Medulla oblongata (tissue), 1 donor: ENCODE measurements at regions not wholly inside any gene's neighbourhood (a gene's known extent, or its start where the extent isn't known, plus 50 kb on each side); places are given as distances from the start of the nearest gene placed in this dataset.
"Not testable (repeated sequence)": the region's sequence is repeated elsewhere in the genome, so short reads cannot be mapped to it uniquely, and the experiment has no call there.

Source experiments
- DNase-seq: peaks from one replicate; pipeline ENCODE4 v3.0.0-alpha.2; 2015; ENCODE audit errors: extremely low spot score

DNA sequence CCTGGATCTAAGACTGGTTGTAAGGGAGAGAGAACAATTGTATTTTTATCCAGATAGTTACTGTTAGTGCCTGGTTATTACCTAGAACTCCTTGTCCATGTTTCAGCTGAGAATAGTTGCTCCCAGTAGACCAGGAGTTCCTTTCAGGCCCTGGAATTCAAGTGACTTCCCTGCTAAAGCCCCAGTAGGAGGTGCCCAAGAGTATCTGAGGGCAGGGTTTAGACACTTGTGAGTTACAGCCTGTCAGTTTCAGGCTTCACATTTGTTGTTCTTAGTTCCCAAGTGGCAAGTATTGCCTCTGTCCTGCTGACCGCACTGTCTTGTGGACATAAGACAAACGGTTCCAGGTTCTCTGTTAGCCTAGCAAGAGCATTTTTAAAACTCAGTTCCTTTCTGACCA, 743.9 kb upstream of the SEMA6A start:
- no peak for DNase-seq

DNA sequence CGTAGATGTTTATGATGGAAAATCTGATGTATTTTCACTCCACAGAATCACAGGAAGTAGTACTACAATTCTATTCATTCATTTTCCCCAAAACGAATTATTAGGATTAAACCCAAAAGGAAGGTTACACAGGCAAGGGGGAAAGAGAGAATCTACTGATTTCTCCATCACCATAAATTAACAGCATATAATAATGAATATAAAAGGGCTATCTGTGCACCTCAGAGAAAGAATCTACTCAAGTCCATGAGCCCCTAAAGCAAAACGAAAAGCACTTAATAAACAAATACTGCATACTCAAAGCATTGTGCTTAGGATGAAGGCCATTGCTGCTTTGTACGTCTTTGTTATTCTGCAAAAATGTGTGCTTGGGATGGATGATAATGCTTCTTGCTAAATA, 740.5 kb upstream of the SEMA6A start:
- no peak for DNase-seq

DNA sequence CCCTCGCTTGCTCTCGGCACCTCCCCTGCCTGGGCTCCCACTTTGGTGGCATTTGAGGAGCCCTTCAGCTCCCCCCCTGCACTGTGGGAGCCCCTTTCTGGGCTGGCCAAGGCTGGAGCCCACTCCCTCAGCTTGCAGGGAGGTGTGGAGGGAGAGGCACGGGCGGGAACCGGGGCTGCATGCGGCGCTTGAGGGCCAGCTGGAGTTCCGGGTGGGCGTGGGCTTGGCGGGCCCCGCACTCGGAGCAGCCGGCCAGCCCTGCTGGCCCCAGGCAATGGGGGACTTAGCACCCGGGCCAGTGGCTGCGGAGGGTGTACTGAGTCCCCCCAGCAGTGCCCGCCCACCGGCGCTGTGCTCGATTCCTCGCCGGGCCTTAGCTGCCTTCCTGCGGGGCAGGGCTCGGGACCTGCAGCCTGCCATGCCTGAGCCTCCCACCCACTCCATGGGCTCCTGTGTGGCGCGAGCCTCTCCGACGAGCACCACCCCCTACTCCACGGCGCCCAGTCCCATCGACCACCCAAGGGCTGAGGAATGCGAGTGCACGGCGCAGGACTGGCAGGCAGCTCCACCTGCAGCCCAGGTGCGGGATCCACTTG, 730.0 kb upstream of the SEMA6A start:
- not testable (repeated sequence) for DNase-seq

DNA sequence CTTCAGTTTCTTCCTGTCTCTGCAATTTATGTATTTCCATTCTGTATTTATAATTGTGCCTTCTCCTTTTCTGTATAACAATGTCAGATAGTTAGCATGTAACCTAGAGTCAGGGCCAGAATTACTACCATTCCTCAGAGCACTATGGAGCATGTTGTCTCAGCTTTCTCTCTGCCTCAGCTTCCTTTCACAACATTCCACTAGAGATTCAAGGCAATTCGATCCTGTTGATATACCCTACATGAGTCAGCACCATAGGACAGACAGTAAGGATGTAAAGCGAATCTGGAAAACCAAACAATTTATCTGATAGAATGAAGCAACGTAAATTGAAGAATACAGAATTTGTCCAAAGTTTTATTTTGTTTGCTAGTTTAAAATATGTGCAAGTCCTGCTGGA, 728.3 kb upstream of the SEMA6A start:
- DNase-seq: no peak

DNA sequence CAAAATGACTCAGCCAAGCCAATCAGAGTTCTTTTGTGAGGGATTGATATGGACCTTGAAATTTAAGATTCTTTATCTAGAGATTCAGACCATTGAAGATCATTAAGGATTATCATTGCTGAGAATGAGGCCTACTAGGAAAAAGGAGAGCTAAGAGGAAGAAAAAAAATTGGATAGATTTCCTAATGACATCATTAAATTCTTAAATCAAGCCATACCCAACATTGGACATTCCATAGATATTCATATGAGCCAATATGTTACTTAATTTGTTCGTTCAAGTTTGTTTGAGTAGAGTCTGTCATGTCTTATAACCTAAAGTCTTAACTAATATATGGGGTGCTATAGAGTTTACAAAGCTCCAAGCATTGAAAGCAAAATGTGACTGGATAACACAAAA, 727.9 kb upstream of the SEMA6A start:
- DNase-seq: no peak

DNA sequence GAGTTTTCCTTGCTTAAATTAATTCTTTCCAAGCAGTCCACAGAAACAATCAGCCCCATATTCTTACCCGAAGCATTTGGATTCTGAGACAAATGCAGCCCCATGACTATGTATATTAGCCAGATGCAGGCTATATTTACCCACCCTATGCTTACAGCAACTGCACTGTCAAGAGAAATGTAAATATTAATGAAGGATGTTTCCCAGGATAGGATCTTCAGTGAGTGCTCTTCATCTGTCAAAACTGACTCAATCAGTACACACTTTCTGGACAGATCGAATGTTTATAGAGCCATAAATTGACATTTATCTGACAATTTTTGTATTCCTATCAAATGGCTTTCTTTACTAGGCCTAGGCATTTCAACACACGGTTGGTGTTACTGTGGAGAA, 725.3 kb upstream of the SEMA6A start:
- DNase-seq: no peak

DNA sequence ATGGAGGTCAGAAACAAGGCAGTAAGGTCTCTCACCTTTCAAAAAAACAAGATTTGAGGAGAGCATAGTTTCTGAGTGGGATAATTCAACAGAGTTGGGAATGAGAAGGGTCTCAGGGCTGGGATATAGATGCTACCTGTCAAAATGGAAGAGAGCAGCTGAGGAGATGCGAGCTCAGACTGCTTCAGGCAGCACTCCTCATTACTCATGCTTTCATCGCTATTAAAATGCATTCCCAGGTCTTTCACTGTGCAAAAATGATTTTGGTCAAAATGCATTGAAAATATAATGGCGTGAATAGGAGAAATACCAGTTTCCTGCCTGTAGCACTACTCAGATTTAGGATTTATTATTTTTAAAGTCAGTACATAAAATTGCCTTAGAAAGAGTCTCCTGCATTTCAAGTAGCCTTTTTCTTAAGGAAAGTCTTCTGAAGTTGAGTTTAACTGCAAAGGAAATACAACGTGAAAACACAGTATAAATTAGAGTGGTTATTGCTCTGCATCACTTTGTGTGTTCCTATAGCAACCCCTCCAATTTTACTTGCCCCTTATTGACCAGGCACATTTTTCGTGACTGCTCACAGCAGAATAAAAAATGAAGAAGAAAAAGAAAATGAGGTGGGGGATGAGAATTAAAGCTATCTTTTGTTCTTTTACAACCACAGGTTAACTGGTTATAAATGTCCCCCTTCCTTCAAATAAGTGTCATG, 724.8 kb upstream of the SEMA6A start:
- DNase-seq: no peak

DNA sequence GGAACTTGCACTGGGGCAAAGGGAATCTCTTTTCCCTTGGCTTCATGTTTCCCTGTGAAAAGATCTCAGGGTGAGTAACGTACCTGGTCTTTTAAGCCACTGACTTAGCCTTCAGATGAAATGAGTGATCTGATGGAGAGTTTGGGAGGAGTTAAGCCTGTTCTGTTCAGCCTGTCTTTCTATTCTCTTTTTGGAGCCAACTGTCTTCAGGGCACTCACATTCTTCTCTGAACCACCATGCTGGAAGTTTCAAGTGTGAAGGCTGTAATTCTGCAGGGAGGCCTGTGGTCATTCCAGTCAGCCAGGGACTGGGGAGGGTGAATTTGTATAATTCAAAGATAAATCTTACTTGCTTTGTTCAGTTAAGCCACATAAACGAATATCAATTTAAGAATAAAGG, 722.2 kb upstream of the SEMA6A start:
- no peak for DNase-seq

DNA sequence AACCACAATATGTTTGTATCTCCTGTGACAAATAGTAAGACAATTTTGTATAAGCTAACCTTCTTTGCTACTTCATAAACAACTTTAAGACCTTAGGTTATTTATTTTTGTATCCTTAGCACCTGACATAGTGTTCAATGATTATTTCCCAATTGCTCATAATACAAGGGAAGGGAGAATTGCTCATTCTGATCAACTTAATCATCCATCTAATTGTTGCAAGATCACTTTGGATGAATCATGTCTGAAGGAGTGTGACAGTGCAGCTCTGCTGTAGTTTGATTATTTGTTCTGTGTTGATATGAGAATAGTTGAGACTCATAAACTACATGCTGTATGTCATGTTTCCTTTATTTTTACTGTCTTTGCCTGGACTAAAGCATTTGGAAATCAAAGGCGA, 721.3 kb upstream of the SEMA6A start:
- DNase-seq: no peak

DNA sequence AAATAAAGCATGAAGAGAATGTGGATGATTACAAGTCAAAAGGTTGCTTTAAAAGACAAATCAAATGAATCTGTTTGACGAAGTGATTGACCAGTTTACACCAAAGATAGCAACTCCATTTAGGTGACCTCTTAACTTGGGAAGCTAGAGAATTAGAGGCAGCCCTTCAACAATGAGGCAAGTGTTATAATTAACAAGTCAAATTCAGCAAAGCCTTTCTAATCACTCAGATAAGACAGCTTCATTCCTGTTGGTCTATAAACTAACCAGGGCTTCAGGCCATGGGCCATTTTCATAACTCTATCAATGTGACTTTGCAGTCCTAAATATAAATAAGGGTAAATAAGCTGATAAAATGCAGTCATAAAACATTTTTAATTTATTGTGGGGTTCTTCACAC, 712.2 kb upstream of the SEMA6A start:
- DNase-seq: no peak

DNA sequence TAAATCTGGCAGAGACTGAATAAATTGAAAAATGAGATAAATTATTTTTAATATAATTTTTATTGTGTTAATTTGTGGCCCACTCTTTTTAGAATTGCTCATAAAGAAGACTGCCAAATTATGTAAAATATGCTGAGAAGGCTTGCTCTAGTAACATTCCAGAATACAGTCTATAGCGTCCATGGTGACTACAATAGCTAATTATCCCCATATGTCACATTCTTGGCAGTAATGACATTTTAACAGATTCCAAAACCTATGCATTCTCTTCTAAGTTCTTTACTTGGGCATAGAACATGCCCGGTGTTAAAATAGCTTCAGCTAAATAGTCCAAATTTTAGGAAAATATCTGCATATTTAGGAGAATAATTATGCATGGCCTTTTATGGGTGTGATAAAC, 697.0 kb upstream of the SEMA6A start:
- DNase-seq: no peak

DNA sequence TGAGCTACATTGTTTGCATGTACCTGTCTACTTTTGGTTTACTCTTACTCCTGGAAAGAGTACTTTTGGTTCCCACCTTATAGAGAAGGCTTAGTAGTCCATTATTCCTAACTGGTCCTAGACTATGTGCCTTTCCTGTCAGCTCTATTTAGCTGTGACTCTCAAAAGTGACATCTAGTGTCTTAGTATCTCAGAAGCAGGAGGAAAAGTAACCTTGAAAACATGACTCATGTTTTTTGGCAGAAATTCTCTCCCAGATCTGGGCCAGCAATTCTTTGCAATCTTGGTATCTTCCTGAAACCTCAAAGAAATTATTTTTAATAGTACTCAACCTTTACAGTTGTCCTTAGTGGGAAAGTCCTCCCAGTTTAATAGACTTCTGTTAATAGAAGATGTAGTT, 691.7 kb upstream of the SEMA6A start:
- DNase-seq: no peak

DNA sequence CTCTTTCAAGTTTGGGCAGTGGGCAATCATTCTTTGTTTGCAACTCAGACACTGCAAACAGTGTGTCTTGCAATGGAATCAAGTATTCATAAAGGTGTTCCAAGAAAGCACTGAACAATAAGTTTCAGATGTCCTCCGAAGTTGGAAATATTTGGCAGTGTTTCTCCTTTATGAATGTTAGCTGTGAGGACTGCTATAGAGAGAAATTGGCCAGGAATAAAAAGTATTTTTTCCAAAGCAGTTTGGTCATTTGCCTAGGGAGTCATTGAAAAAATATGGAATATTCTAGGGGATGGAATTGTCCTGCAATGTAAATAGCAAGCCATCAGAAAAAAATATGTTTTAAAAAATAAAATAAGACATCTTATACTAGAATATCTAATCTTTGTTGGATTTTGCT, 688.6 kb upstream of the SEMA6A start:
- peak; percentile 46 for DNase-seq

DNA sequence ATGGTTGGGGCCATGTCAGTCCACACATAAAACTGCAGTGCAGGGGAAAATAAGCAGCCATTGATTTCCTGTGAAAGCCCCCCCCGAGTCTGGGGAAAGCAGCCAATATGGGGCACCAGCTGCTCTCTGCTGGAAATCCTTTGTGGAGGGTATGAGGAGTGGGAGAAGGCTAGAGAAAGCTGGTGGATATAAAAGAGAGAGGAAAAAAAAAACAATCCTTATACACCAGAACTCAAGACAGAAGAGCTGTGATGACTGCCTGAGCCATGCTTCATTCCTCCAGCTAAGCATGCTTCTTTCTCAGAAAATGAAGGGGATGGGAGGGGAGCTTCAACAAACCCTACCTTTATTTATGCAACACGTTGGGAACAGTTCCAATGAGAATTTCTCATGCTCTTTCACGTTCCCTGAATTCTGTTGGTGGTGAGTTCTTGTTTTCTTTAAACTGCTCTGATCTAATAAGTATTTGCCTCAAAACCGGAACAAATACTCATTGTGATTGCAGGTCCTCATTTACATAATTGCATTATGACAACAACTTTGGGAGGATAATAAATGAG, 688.0 kb upstream of the SEMA6A start:
- DNase-seq: peak; percentile 60

DNA sequence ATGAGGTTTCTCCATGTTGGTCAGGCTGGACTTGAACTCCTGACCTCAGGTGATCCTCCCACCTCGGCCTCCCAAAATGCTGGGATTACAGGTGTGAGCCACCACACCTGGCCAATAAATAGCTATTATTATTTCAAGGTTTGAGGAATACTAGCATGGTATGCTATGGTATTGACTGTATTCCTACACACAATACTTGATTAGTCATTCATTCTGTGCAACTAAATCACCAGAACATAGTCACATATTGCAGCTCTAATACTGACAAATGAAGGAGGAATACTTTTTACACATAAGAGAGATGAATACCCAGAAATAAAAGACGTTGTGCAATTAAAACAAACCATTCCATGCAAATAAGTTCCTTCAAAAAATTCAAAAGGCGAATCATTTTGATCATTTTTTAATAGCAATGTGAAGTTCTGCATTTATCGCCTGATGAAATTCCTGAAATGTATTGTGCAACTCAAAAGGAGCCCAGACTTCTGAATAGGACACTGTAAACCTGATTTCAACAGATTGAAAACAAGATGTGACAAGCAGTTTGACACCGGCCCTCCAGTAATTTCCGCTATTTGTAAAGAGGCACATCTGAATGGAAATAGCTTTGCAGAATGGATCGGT, 687.4 kb upstream of the SEMA6A start:
- no peak for DNase-seq

DNA sequence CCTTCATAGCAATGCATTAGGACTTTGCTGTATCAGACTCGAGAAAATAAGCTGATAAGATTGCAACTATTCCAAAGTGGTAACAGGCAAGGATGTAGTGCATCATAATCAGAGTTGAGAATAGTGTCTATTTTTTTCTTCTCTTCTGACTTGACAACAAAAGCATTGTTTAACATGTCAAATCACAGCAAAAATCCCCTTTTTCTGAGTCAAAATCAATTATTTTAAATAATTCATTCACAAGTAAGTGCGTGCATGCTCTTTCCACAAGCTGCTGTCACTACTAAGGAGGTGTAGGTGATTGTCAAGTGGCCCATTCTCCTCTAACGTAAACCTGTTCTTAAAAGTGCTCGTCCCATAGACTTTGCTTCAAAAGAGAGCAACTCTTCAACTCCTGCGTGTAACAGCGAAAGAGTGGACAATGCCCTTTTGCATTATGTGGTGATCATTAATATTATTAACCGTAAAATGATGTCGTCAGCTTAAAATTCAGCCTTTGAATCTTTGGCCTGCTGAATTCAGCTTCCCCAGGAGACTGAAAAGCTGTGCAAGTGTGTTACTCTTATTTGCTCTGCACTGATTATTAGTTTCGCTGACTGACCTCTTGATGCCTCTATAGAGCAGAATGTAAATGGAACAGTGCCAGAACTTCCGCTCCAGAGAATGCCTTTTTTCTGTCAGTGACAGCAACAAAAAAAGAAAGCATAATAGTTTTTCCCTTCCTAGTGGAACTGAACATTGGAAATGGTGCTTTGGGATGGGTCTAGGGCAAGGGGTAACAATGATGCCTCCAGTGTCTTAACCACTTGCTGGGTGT, 680.8 kb upstream of the SEMA6A start:
- peak; percentile 35 for DNase-seq

DNA sequence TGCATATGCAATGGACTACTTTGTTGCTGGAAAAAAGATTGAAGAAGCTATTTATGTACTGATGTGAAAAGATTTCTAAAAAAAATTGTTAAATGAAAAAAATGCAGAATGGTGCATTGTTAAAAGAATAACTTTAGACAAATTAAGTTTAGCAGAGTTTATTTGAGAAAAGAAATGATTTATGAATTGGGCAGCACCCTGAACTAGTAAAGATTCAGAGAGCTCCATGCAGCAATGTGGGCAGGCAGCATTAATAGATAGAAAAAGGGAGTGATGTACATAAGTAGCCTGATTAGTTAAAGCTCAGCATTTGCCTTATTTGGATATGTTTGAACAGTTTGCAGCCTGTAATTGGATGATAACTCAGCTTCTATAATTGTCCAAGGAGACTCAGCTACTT, 677.9 kb upstream of the SEMA6A start:
- no peak for DNase-seq

DNA sequence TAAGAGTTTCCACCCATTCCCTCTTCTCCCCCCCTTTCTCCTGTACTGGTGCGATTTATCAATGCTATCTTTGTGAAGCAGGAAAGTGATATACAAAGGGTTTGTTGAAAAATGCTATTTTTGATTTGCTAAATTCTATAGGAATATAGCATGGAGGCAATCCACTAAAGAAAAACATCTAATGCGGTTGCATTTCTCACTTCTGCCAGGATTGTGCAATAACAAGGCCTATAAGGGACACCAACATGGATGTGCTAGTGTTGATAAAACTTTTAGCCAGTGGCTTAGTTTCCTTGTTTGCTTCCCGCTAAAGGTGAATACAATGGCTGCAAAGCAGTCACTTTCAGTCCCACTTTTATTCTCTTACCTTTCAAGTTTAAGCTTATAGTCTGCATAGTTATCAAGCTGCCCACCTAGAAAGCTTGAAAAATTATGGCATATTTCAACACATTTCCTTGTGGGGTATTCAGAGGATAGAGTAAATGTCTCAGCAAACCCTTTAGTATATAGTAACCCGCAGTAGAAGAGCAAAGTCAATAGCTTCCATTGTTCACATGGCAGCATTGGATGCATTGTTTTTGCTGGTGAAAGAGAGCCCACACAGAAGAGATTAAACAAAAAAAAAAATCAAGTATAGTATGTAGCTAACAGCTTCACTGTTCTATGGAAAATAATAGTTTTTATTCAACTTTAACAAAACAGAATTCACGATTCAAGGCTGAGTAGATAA, 674.6 kb upstream of the SEMA6A start:
- peak; percentile 87 for DNase-seq

DNA sequence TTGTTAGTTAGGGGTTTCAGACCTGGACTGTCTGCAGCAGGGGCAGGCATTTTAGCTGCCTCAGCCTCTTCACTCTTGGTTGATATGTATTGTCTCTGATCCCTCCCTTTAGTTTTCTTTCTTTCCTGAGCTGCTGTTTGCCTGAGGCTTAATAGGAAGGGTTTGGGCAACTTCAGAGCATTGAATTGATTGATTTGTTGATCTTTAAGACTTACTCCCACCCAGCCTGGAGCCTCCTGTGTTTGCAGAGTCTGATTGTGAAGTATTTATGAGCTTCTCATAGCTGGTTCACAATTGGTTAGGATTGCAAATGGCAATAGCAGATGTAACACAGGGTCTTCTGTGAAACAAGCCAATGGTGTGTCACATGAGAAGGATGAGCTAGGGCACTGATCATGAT, 671.8 kb upstream of the SEMA6A start:
- no peak for DNase-seq

DNA sequence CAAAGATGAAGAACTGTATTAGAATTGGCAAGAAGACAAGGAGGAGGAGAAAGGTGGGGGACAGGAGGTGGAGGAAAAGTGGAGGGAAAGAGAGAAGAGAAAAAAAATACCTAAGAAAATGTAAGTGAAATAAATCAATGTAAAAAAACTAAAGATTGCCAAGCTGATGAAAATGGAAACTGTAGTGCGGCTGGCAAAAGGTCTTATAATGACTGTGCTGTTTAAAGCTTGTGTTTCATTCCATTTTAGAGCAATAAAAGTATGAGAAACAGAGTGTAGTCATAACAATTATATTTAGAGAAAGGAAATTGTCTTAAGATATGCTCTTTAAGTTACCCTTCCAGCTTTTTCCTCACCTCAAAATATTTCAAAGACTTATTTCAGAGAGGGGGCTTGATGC, 670.5 kb upstream of the SEMA6A start:
- DNase-seq: no peak

DNA sequence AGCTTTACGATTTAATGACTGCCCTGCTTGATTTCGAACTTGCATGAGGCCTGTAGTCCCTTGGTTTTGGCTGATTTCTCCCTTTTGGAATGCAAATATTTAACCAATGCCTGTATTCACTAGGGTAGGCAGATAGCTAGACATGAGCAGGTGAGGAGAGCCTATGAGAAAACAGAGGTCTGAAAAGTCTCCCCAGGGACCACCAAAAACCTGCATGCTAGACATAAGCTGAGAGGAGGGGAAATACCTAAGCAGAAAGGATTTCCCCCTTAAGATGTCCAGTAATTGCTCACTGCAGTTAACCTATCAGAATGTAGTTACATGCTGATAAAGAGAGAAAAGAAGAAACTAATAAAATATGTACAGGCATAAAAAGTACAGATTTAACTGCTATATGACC, 667.4 kb upstream of the SEMA6A start:
- no peak for DNase-seq

DNA sequence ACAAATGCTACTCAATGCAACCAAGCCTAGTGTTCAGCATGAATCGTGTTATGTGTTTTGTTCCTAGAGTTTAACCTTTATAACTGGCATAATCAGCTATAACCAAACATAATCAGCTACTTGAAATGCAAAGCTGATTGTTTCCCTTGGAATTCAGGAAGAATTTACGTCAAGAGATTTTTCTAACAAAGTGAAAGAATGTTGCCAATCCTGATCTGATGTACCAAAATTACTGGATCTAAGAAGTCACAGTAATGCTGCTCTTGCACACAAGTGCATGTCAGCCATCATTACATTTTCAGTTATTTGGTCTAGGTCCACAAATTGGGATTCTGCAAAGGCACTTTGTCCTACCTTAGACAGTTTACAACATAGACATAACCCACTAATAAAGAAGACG, 662.3 kb upstream of the SEMA6A start:
- DNase-seq: no peak
